K562 (cell line): ENCODE measurements at regions not wholly inside any gene's neighbourhood (a gene's known extent, or its start where the extent isn't known, plus 50 kb on each side); places are given as distances from the start of the nearest gene placed in this dataset.

Experiments used
- ATAC-seq: fragments of 200-7000 bp; cut with Tn5 transposase; 3 replicates; pipeline ENCODE4 v1.9.1; 2020; ENCODE audit warnings: moderate library complexity
- BruUV-seq: library from RNA; stranded (reverse); fragments of 400-500 nt; replicated peaks from 2 replicates; lab custom pipeline; 2021; lab: Mats Ljungman, UMichigan
- CTCF ChIA-PET: fragments of 300-600 bp; formaldehyde crosslinking; extraction: SDS; loops from one replicate; lab custom pipeline; 2021; ENCODE audit warnings: low intra/inter-chr PET ratio; lab: Yijun Ruan, JAX
- POLR2A ChIA-PET: fragments of 300-600, 350-650 bp; sonication (Branson Sonifier 250); formaldehyde crosslinking; extraction: SDS; loops from one replicate; lab custom pipeline; 2021; ENCODE audit warnings: antibody characterized with exemption, inconsistent platforms; lab: Yijun Ruan, JAX
- DNase-seq, 4 experiments: peaks; one replicate each; pipeline versions ENCODE4 v3.0.0 to v3.0.0-alpha.2; 2011 to 2018; ENCODE audit warnings: low spot score in 3 of 4, mixed read lengths in 3 of 4; ENCODE audit errors: extremely low read depth in 1 of 4
- FAIRE-seq: peaks from 2 replicates; lab custom pipeline; 2011; peaks lifted over from hg19 to GRCh38; lab: Jason Lieb, UNC
- H2AFZ ChIP-seq: 2 replicates; pipeline ENCODE4 v1.6.0; 2011; ENCODE audit warnings: low read depth, low read length, control low read depth, inconsistent platforms
- H3K27ac ChIP-seq: fragments of 200-600 bp; 3 replicates; pipeline ENCODE4 v1.8.0; 2011; ENCODE audit warnings: low read depth, mild to moderate bottlenecking, control low read depth, inconsistent platforms, low read length, moderate library complexity, mixed read lengths; ENCODE audit errors: extremely low read depth
- H3K27me3 ChIP-seq, 2 experiments: fragments of 300-600 bp in 1 of 2; 2 replicates in 1 of 2; 3 replicates in 1 of 2; pipeline versions ENCODE4 v1.6.0 to v1.8.0; 2011; ENCODE audit warnings: inconsistent platforms in 2 of 2, low read length in 2 of 2, mild to moderate bottlenecking in 1 of 2, mixed read lengths in 1 of 2, moderate library complexity in 1 of 2; ENCODE audit not compliant: control insufficient read depth in 2 of 2, insufficient read depth in 2 of 2
- H3K36me3 ChIP-seq: fragments of 300-600 bp; 3 replicates; pipeline ENCODE4 v1.8.0; 2011; ENCODE audit warnings: mild to moderate bottlenecking, low read length, inconsistent platforms; ENCODE audit not compliant: control insufficient read depth, insufficient read depth
- H3K4me1 ChIP-seq, 2 experiments: fragments of 200-600 bp in 1 of 2; replicated peaks in 1 of 2; 2 replicates in 1 of 2; 3 replicates in 1 of 2; pipeline versions ENCODE4 v1.5.1 to v1.8.0; 2011; ENCODE audit warnings: inconsistent platforms in 2 of 2, low read length in 2 of 2, mild to moderate bottlenecking in 1 of 2, mixed read lengths in 1 of 2, moderate library complexity in 1 of 2; ENCODE audit not compliant: control insufficient read depth in 2 of 2, insufficient read depth in 2 of 2
- H3K4me2 ChIP-seq: 2 replicates; pipeline ENCODE4 v1.6.1; 2011; ENCODE audit warnings: low read length, control low read depth, inconsistent platforms, mixed read lengths; ENCODE audit not compliant: insufficient read depth
- H3K4me3 ChIP-seq: fragments of 200-600 bp; sonication (generic), shearing (Covaris generic); 2 replicates; pipeline ENCODE4 v1.5.1; 2016; ENCODE audit warnings: control low read depth, inconsistent platforms
- H3K79me2 ChIP-seq: fragments of 200-600 bp; 3 replicates; pipeline ENCODE4 v1.8.0; 2011; ENCODE audit warnings: low read length, inconsistent platforms; ENCODE audit not compliant: control insufficient read depth, insufficient read depth
- H3K9ac ChIP-seq, 2 experiments: 2 replicates each; pipeline versions ENCODE4 v1.6.0 to v1.6.1; 2011; ENCODE audit warnings: low read depth in 2 of 2, low read length in 2 of 2, control low read depth in 1 of 2, inconsistent platforms in 1 of 2, mild to moderate bottlenecking in 1 of 2, mixed read lengths in 1 of 2; ENCODE audit not compliant: insufficient read depth in 1 of 2
- H3K9me1 ChIP-seq: one replicate; pipeline ENCODE4 v1.6.0; 2011; ENCODE audit warnings: inconsistent platforms, mild to moderate bottlenecking, low read length, moderate library complexity; ENCODE audit not compliant: control insufficient read depth, insufficient read depth
- H3K9me3 ChIP-seq: replicated peaks from 2 replicates; pipeline ENCODE4 v1.5.1; 2011; ENCODE audit warnings: low read depth, low read length, inconsistent platforms; ENCODE audit not compliant: control insufficient read depth, insufficient read depth
- H4K20me1 ChIP-seq: replicated peaks from 2 replicates; pipeline ENCODE4 v1.6.1; 2011; ENCODE audit warnings: low read length, inconsistent platforms, mixed read lengths; ENCODE audit not compliant: control insufficient read depth, insufficient read depth
- C11orf30 ChIP-seq: fragments of 450-650 bp; IDR thresholded peaks from 2 replicates; pipeline ENCODE4 v1.6.1; 2016; ENCODE audit warnings: low read depth, mild to moderate bottlenecking
- MAFG ChIP-seq: fragments of 450-650 bp; conservative IDR thresholded peaks from 2 replicates; pipeline ENCODE4 v1.6.1; 2016; ENCODE audit warnings: missing genetic modification characterization, missing compliant biosample characterization
- SRSF7 ChIP-seq: fragments of 200-400 bp; formaldehyde crosslinking; optimal IDR thresholded peaks from 2 replicates; pipeline ENCODE3; 2017; ENCODE audit warnings: mild to moderate bottlenecking, low read depth, low read length
- ZNF316 ChIP-seq: fragments of 450-650 bp; IDR thresholded peaks from 2 replicates; pipeline ENCODE4 v1.6.1; 2016
- ZNF398 ChIP-seq: fragments of 250-450 bp; sonication (Bioruptor Pico); IDR thresholded peaks from 2 replicates; pipeline ENCODE4 v1.8.0; 2021; ENCODE audit warnings: moderate library complexity, mild to moderate bottlenecking, inconsistent platforms
- WGBS: fragments of 100-300 bp; shearing (Covaris generic); methylation state at CpG from one replicate; pipeline ENCODE4 v1.1.6; 2016; ENCODE audit warnings: low coverage, mixed read lengths; ENCODE audit not compliant: insufficient coverage; ENCODE audit errors: missing lambda C conversion rate; 5-methylcytosine and 5-hydroxymethylcytosine counted together
- in situ Hi-C: fragments of 300-500 bp; cut with MboI; formaldehyde crosslinking; loops from 4 replicates; pipeline ENCODE4 v1.15.0; 2018; ENCODE audit warnings: inconsistent platforms, mixed read lengths
- intact Hi-C: fragments of 100-400 bp; cut with micrococcal nuclease; formaldehyde crosslinking; loops from 2 replicates; pipeline ENCODE4 v1.14.2; 2022

GRCh38 chr12:4824380-4824779, 85.3 kb upstream of the KCNA1 start:
- WGBS, result 4% methylated on average over 8 of the region's 8 CpGs
- no peaks in the 10 kb centered on the region for H3K36me3 ChIP-seq
- H3K4me2 ChIP-seq, result no peak overlapping the region
- CTCF ChIA-PET, result no interaction called here
- TF ChIP-seq ZNF398 (CRISPR knock-in tag), result no peak
- peak; percentile 23; the same call in 1 of the 2 replicates for TF ChIP-seq ZNF316
- TF ChIP-seq MAFG (tag), result 0 out of 2 replicates have a peak, but pooled peaks have one; percentile 4
- 0 out of 2 replicates have a peak, but pooled peaks have one; percentile 10 for TF ChIP-seq C11orf30
- no peak for TF ChIP-seq SRSF7
- TF ChIP-seq, all 486 proteins: peak for 3
- POLR2A ChIA-PET, result interaction anchor here (0.8 kb wide), 1 partner anchor 1653 kb away, joined by 3 read pairs; no protein-coding TSS in a partner anchor
- intact Hi-C loops, result no loop called here
- FAIRE-seq (no peak), DNase-seq (no peak), ATAC-seq (no peak)
- in situ Hi-C loops, result no loop called here
- Histone ChIP-seq H3K9ac (no peak overlapping the region), H4K20me1 (no peaks in the 10 kb centered on the region; the same call in 1 of the 2 replicates), H3K79me2 (no peaks in the 10 kb centered on the region), H3K27ac (no peak overlapping the region), H2AFZ (no peak overlapping the region), H3K9me1 (no peaks in the 10 kb centered on the region), H3K9me3 (no peaks in the 10 kb centered on the region), H3K4me3 (no peak overlapping the region), H3K4me1 (no peaks in the 10 kb centered on the region), H3K27me3 (peaks cover 0 to 11% of the 10 kb centered on the region in 2 experiments; a peak in 1 of 5 replicates)
- BruUV-seq, result no TSS peak
